ENCODE measurements at regions not wholly inside any gene's neighbourhood (a gene's known extent, or its start where the extent isn't known, plus 50 kb on each side); places are given as distances from the start of the nearest gene placed in this dataset.

- ATAC-seq, result no peak
Observed at GRCh38 chr3:163935411-163935810, 1142.9 kb downstream of the SI start.

DNA sequence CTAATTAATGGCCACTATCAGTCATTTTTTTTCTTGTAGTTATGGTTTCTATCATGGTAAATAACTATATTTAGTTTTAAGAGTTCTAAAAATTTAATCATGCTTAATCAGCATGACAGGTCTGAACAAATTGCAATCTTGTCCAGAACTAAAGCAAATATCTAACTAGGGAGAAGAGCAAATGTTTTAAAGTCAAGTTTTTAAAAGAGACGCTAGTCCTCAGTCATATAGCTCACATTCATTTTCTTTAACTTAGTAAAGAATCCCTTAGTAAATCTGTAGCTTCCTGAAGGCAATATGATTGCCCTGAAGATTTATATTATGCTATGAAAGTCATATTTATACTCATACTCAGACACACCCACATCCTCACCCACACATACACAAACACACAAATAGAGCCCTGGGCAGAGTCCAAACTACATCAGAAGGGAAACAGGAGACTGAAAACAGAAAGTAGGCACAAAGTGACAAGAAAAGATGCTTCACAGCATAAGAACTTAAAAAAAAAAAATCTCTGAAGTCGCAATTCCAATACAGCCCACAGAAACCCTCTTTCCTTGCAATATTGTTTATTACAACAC is 1149.1 kb downstream of the SI start:
- no peak for ATAC-seq

- ATAC-seq, result no peak
Observed at GRCh38 chr3:163927521-163927920, 1150.8 kb downstream of the SI start.

GRCh38 chr3:163924600-163924999 is 1153.7 kb downstream of the SI start:
- no peak for ATAC-seq

GRCh38 chr3:163919154-163919553 is 1159.1 kb downstream of the SI start:
- no peak for ATAC-seq

DNA sequence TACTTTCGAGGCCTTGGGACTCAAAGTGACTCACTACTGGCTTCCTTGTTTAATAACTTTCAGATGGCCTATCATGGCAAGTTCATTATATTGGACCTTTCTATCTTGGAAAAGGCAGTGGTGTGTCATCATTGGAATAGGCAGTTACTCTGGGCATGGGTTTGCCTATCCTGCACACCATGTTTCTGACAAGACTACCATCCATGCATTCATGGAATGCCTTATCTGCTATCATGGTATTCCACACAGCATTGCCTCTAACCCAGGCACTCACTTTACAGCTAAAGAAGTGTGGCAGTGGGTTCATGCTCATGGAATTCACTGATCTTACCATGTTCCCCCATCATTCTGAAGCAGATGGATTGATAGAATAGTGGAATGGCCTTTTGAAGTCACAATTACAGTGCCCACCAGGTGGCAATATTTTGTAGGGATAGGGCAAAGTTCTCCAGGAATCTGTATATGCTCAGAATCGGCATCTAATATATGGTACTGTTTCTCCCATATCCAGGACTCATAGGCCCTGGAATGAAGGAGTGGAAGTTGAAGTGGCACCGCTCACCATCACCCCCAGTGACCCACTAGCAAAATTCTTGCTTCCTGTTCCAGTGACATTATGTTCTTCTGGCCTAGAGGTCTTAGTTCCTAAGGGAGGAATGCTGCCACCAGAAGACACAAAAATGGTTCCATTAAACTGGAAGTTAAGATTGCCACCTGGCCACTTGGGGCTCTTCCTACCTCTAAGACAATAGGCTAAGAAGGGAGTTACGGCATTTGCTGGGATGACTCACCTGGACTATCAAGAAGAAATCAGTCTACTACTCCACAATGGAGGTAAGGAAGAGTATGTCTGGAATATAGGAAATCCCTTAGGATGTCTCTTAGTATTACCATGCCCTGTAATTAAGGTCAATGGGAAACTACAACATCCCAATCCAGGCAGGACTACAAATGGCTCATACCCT is 1161.4 kb downstream of the SI start:
- ATAC-seq, result no peak

GRCh38 chr3:163915280-163915679 is 1163.0 kb downstream of the SI start:
- ATAC-seq, result no peak

DNA sequence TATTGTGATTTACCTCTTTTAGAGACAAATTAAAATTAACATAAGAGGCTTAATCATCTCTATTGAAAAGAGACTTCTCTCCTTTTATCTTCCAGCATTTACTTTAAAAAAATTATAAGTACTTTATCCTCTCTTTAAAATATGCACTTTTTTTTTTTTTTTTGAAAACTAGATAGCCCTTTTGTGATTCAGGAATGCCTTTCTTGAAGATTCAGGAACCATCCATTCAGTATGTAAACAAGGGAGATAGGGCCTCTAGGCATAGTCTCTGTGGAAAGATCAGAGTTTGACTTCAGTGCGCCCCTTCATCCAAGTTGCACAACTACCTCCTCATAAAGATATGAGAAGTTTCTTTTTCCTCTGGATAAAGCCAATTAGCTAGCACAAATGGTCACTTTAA is 1163.7 kb downstream of the SI start:
- no peak for ATAC-seq

- ATAC-seq, result no peak
Observed at GRCh38 chr3:163891771-163892170, 1186.5 kb downstream of the SI start.

DNA sequence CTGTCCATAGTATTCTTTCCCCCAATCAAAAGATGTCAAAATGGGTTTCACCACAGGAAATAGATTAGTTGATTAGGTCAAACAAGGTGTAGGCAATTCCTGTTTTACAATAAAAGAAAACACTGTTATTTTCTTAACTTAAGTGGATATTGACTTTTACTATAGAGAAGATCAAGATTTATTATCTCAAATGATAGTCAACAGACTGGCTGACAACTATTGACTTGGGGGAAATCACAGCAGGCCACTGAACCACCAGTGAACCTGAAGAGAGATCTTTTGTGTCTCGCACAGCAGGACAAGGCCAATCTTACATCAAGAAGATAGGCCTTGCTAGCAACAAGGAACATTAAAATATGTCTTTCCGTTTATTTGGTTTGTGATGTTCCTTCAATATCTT is 1187.6 kb downstream of the SI start:
- no peak for ATAC-seq

DNA sequence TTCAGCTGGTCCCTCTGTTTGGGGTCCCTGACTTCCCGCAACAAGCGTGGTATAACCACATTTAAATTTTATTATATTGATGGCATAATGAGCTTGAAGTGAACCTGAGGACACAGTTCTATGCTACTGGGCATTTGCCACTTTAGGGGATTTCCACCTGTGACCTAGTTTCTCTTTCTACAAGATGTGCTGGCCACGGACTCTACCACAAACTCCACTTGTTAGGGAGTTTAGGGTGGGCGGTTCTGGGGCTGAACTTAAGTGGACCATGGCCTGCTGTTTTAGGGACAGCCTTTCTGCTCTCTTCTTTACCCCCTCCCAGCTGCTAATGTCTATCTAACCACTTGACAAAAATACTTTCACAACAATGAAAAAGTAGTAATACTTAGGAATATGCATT is 1199.1 kb downstream of the SI start:
- ATAC-seq, result no peak

DNA sequence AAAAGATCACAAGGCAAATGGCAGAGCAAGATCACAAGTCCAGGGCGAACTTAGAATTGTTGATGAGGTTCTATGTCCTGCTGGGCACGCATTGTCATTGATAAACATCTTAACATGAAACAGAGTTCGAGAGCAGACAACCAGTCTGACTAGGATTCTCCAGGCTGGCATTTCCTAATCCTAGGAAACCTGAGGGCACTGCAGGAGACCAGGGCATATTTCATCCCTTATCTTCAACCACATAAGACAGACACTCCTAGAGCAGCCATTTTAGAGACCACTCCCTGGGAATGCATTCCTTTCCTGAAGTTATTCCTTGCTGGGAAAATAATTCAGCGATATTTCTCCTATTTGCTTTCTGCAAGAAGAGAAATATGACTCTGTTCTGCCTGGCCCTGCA is 1199.9 kb downstream of the SI start:
- no peak for ATAC-seq

- no peak for ATAC-seq
Observed at GRCh38 chr3:163877805-163878204, 1200.5 kb downstream of the SI start.

DNA sequence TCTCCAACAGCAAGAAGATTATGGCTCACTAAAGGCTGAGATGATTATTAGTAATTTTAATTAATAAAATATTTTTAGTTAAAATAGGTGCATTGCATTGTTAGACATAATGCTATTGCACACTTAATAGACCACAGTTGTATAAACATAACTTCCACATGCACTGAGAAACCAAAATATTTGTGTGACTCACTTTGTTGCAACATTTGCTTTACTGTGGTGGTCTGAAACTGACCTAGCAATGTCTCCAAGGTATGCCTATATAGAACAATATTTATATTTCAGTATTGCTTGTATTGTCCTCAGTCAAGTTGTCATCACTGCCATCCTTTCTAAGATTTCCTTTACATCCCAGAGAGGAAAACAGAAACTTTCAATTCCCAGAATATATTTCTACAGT is 1215.2 kb downstream of the SI start:
- ATAC-seq, result no peak

DNA sequence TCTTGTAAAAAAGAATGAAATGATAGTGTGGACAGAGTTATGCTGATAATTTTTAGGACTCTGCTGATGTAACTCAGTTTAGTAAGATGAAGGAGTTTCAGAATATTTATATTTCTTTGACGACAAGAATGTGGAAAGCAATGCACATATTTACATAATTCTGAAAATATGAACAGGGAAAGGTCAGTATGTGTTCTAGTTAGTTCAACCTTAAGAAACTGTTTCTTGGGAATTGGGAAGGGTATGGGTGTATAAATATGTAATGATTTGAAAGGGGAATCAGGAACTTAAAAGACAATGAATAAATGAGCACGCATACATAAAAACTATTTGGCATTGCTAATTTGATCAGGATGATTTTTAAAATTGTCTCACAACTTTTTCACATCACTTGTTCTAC is 1226.1 kb downstream of the SI start:
- ATAC-seq, result no peak

- no peak for ATAC-seq
Observed at GRCh38 chr3:163838769-163839168, 1239.5 kb downstream of the SI start.

DNA sequence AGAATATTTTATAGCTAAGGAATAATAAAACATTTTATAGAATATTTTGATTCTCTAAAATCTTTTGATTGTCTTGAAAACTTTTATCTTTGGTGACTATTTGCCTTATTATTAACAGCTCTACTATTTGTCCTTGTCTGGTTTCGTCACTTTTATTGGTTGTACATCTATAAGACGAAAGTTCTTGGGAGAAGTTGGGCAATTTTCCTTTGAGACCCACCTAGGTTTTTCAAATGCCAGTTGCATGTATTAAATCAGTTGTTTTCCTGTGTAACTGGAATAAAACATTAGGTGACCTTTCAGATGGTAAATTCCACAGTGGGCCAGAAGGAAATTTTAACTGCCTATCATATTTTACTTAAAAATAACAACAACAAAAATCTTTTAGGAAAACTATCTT is 1245.7 kb downstream of the SI start:
- ATAC-seq, result no peak

DNA sequence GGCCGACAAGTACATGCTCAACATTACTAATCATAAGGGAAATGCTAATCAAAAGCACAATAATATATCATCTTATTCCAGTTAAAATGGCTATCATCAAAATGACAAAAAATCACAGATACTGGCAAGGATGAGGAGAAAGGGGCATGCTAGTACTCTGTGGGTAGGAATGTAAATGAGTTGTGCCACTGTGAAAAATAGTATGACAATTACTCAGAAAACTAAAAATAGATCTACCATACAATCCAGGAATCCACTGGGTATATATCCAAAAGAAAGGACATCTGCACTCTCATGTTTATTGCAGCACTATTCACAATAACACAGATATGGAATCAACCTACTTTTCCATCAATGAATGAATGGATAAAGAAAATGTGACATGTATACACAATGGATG is 1256.5 kb downstream of the SI start:
- ATAC-seq, result no peak

GRCh38 chr3:163817015-163817414 is 1261.3 kb downstream of the SI start:
- no peak for ATAC-seq

DNA sequence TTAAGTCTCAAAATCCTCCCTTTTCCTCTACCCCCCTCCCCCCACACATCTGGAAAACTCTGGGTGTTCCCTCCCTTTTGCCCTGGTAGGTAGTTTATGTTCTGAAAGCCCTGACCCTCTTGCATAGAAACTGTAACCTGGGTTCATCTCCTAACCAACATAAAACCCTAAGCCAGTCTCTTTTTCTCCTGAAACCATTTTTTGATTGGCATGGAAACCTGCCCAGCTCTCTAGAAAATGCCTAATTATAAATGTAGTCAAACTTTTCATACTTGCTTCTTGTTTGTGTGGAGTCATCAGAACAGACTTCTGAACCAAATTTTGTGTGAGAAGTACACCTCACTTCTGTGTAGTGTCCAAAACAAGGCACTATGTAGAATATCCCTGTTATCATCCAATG is 1264.4 kb downstream of the SI start:
- ATAC-seq, result no peak

GRCh38 chr3:163812006-163812405 is 1266.3 kb downstream of the SI start:
- no peak for ATAC-seq

- no peak for ATAC-seq
Observed at GRCh38 chr3:163809540-163809993, 1268.7 kb downstream of the SI start.

- no peak for ATAC-seq
Observed at GRCh38 chr3:163786416-163786815, 1291.9 kb downstream of the SI start.

DNA sequence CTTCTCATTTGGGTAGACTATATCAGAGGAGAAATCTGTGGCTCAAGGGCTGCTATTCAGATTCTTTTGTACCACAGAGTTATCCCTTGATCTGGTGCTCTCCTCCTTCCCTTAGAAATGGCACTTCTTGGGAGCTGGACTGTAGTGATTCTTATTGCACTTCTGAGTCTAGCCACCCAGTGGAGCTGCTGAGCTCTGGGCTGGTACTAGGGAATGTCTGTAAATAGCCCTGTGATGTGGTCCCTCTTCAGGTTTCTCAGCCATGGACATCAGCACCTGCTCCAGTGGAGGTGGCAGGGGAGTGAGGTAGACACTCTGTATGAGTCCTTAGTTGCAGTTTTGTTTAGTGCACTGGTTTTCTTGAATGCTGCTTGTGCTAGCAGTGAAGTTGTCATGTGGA is 1292.6 kb downstream of the SI start:
- ATAC-seq, result no peak
